ENCODE measurements at regions not wholly inside any gene's neighbourhood (a gene's known extent, or its start where the extent isn't known, plus 50 kb on each side); places are given as distances from the start of the nearest gene placed in this dataset.

- no peak for DNase-seq (ENCODE audit: low spot score)
Measured at GRCh38 chr3:57009802-57010201, 50.7 kb upstream of the SPATA12 start.

DNA sequence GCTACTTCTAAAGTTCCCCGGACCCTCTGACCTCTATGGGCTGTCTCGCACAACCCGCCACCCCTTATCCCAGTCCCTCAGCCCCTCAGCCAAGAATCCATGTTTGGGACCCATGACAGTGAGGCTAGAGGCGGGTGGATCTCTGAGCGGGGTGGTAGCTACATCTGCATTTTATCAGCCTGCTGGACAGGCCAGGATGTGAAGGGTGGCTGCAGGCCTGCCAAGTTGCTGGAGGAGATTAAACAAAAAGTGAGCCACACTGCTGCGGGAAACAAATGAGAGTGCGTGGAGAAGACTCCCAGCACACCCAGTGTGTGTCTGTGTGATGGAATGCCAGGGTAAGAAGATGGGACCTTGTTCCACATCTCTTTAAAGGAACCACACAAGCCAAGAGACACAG, 51.1 kb upstream of the SPATA12 start:
- no peak for DNase-seq (ENCODE audit: low spot score)

GRCh38 chr3:57007521-57008460, 52.7 kb upstream of the SPATA12 start:
- no peak for DNase-seq (ENCODE audit: low spot score)

DNA sequence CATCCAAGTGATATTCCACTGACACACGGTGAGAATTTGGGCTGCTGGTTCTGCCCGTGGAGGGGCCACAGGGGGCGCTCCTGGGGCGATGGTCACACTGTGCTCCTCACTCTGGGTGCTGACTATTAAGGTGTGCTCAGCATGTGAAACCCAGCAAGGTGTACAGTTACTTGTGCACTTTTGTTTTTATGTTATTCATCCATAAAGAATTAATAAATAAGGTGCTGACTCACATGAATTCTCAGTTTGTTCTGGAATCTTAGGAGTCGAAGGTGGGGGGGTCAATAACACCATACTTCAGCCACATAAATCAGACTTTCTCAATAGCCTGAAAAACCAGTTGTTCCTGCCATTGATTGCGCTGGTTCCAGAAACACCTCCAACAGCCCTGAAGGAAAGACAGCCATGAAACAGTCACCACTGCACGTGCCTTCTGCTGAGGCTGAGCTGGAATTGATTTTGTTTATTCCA, 53.5 kb upstream of the SPATA12 start:
- DNase-seq (ENCODE audit: low spot score): no peak

DNA sequence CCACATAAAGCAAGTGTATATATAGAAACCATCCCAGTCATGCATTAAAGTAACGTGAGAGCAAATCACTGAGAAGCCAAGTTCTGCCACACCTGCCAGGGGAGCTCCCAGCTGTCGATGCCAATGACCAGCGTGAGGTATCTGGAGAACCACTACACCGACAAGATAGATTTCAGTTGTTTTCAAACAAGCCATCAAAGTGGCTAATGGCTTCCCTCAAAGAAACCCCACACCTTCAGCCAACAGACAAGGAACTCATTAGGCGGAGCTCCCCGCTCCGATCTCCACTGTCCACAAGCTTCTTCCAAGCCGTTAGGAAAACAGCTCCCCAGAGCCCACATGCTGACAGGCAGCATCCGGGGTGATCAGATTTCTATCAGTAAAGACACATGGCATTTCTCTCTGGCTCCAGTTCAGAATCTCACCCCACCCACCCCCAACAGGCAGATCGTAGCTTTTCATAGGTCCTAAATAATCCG, 54.2 kb upstream of the SPATA12 start:
- DNase-seq (ENCODE audit: low spot score): no peak

DNA sequence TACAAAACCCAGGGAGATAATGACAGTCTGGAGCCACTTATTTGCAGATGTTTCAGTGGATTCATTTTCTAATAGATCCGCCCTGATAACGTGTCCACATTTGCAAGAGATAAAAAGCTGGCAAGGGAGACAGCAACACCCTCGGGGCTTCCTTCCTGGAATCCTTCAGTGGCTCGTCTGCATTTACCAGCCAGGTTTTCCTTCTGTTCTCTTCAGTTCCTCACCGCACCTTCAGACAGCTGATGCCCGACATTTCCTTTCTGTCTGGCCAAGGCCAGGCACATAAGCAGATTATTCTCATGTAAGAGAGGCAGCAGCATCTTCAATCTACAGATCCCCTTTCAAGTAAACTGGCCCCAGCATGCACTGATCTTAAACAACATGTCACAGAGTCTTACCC, 56.2 kb upstream of the SPATA12 start:
- no peak for DNase-seq (ENCODE audit: low spot score)

DNA sequence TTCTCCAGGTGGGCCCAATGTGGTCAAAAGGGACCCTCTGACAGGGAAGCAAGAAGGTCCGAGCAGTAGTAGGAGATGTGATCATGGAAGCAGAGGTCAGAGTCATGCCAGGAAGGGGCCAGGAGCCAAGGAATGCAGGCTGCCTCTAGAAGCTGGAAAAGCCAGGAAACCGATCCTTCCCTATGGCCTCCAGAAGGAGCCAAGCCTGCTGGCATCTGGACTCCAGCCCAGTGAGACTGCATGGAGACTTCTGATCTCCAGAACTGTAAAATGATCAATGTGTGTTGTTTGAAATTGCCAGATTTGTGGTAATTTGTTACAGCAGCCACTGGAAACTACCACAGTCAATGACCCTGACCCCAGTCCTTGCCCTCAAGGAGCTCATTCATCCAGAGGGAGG, 56.8 kb upstream of the SPATA12 start:
- no peak for DNase-seq (ENCODE audit: low spot score)

DNA sequence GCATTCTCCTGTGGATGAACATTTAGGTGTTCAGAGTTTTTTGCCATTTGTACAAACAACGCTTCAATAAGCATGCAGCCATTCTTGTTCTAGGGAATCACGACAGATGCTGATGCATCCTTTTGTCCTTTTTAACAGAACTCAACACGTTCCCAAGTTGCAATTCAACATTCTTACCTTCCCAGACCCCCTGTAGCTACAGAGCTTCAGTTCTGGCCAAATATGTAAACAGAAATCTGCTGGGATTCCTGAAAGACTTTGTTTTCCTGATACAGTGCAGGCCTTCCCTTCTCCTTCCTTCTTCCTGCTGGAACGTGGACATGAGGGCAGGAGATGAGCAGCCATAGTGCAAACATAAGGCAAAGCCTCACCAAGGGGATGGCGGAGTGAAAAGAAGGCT, 59.1 kb upstream of the SPATA12 start:
- DNase-seq (ENCODE audit: low spot score): no peak

DNA sequence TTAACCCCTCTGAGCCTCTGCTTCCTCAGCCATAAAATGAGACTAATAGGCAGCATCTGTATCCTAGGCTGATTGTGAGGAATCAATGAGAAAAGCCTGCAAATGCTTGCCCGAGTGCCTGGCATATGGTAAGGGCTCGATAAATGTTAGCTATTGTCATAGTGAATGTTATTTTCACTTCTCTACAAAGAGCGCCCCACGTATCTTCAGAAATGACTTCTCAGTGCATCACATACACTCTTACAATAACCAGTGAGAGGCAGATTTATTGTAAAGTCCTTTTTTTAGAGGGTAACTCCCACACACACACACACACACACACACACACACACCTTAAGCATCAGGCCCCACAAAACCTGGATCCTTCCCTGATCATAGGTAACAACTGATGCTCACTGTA, 60.5 kb upstream of the SPATA12 start:
- no peak for DNase-seq (ENCODE audit: low spot score)

- no peak for DNase-seq (ENCODE audit: low spot score)
Measured at GRCh38 chr3:56999547-56999946, 60.9 kb upstream of the SPATA12 start.

GRCh38 chr3:56998076-56998529, 62.4 kb upstream of the SPATA12 start:
- no peak for DNase-seq (ENCODE audit: low spot score)

- no peak for DNase-seq (ENCODE audit: low spot score)
Measured at GRCh38 chr3:56997675-56998074, 62.8 kb upstream of the SPATA12 start.

- DNase-seq (ENCODE audit: low spot score): no peak
Measured at GRCh38 chr3:56997041-56997440, 63.4 kb upstream of the SPATA12 start.

GRCh38 chr3:56994391-56994790, 66.1 kb upstream of the SPATA12 start:
- DNase-seq (ENCODE audit: low spot score): no peak

- no peak for DNase-seq (ENCODE audit: low spot score)
Measured at GRCh38 chr3:56990641-56991015, 69.8 kb upstream of the SPATA12 start.

- no peak for DNase-seq (ENCODE audit: low spot score)
Measured at GRCh38 chr3:56989977-56990640, 70.4 kb upstream of the SPATA12 start.

GRCh38 chr3:56989169-56989976, 71.1 kb upstream of the SPATA12 start:
- no peak for DNase-seq (ENCODE audit: low spot score)

GRCh38 chr3:56988458-56989168, 71.9 kb upstream of the SPATA12 start:
- DNase-seq (ENCODE audit: low spot score): peak; percentile 93

- DNase-seq (ENCODE audit: low spot score): peak; percentile 15
Measured at GRCh38 chr3:56987238-56987895, 73.1 kb upstream of the SPATA12 start.

GRCh38 chr3:56986347-56986746, 74.1 kb upstream of the SPATA12 start:
- no peak for DNase-seq (ENCODE audit: low spot score)

- no peak for DNase-seq (ENCODE audit: low spot score)
Measured at GRCh38 chr3:56985878-56986277, 74.6 kb upstream of the SPATA12 start.

All from cerebellar cortex (tissue), 1 donor.